Thyroid gland (tissue), 4 donors: ENCODE measurements at regions not wholly inside any gene's neighbourhood (a gene's known extent, or its start where the extent isn't known, plus 50 kb on each side); places are given as distances from the start of the nearest gene placed in this dataset.

Experiments used
- CTCF ChIP-seq, 6 experiments: fragments of 200-600 bp in 3 of 6; fragments of 450-650 bp in 3 of 6; sonication (generic) in 3 of 6; IDR thresholded peaks; one replicate each; pipeline ENCODE4 v1.5.1; 2016 to 2019; ENCODE audit warnings: antibody characterized with exemption in 6 of 6, mild to moderate bottlenecking in 2 of 6, inconsistent platforms in 1 of 6, moderate library complexity in 1 of 6
- POLR2A ChIP-seq, 2 donors: fragments of 450-650 bp; IDR thresholded peaks; one replicate each; pipeline ENCODE4 v1.6.1; 2017; ENCODE audit warnings: antibody characterized with exemption in 2 of 2, mild to moderate bottlenecking in 2 of 2, moderate library complexity in 1 of 2

- no peak for TF ChIP-seq CTCF (IDR thresholded peaks at IDR 0.05)
- TF ChIP-seq POLR2A (IDR thresholded peaks at IDR 0.05): no peak
These were observed 97.6 kb upstream of the KAZN start for GRCh38 chr1:14500912-14501311.
